AG08396 (cell line): ENCODE measurements at regions not wholly inside any gene's neighbourhood (a gene's known extent, or its start where the extent isn't known, plus 50 kb on each side); places are given as distances from the start of the nearest gene placed in this dataset.
"Not testable (repeated sequence)": the region's sequence is repeated elsewhere in the genome, so short reads cannot be mapped to it uniquely, and the experiment has no call there.

ENCODE experiments used
- DNase-seq: peaks from one replicate; pipeline ENCODE4 v3.0.0; 2012; ENCODE audit warnings: low spot score, mixed read lengths

GRCh38 chr5:126234563-126235195 is 188.5 kb upstream of the GRAMD2B start:
- peak; percentile 32 for DNase-seq

GRCh38 chr5:126235628-126236027 is 187.6 kb upstream of the GRAMD2B start:
- no peak for DNase-seq

DNA sequence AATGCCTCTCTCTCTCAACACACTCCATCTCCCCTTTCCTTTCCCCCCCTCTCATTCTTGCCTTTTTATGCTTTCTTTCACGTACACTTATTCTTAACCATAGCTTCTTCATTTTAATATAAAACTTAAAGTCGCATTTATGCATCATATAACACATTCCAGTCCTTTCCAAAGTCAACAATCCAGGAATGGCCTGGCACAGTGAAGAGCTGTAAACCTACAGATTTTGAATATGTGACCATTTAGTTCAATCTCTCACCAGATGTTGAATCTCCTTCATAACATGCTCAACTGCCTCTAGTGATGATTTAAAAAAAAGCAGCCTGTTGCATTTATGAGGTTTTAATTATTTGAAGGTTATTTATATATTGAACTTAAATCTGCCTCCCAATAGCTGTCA is 186.2 kb upstream of the GRAMD2B start:
- no peak for DNase-seq

- DNase-seq, result no peak
Observed at GRCh38 chr5:126248611-126249010, 174.6 kb upstream of the GRAMD2B start.

GRCh38 chr5:126251024-126251423 is 172.2 kb upstream of the GRAMD2B start:
- no peak for DNase-seq

DNA sequence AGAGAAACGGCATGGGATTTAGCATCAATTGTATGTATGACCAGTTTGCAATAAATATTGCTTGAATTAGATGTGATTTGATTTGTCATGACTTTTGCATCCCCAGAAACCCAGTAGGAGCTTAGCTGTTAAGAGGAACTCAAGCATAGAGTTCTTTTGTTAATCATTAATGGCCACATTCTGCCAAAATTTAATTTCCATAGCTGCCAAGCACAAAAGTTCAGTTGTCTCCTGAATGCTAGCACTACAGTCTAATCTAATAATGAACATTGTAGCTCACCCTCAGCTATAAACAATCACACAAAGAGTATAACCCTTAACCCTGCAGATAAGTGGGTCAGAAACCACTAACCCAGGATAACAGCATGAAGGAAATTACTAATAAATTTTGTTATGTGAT is 169.8 kb upstream of the GRAMD2B start:
- no peak for DNase-seq

GRCh38 chr5:126263591-126264184 is 159.5 kb upstream of the GRAMD2B start:
- no peak for DNase-seq

DNA sequence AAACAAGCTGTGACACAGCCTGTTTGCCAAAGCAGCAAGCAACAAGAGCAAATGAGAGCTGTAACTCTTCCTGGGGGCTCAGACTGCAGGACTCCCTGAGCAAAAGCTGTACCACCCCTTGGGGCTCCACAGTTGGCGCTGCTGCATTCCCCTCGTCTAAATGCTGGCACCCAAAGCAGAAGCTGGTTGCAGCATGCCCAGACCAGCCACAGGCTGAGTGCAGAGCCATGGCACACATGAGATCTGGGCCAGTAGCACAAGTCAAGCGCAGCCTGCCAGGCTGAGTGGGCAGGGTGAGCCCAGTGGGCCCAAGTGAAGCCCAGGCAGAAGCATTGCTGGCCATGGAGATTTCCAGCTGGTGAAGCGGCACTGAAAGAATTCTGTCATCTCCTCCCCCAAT is 157.3 kb upstream of the GRAMD2B start:
- no peak for DNase-seq

GRCh38 chr5:126267438-126267837 is 155.8 kb upstream of the GRAMD2B start:
- no peak for DNase-seq

DNA sequence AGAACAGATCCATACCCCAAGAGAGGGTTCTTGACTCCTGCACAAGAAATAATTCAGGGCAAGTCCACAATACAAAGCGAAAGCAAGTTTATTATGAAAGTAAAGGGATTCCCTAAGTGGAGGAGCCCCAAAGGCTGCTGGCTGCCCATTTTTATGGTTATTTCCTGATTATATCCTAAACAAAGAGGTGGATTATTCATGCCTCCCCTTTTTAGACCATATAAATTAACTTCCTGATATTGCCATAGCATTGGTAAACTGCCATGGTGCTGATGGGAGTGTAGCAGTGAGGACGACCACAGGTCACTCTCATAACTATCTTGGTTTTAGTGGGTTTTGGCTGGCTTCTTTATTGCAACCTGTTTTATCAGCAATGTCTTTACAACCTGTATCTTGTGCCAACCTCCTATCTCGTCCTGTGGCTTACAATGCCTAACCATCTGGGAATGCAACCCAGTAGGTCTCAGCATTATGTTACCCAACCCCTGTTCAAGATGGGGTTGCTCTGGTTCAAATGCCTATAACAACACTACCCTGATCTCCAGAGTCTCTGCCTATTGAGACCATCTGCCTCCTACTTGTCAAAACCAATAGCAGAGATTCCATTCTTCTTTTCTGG is 154.4 kb upstream of the GRAMD2B start:
- no peak for DNase-seq

GRCh38 chr5:126269511-126269910 is 153.7 kb upstream of the GRAMD2B start:
- DNase-seq, result no peak

- DNase-seq, result no peak
Observed at GRCh38 chr5:126271141-126271540, 152.1 kb upstream of the GRAMD2B start.

DNA sequence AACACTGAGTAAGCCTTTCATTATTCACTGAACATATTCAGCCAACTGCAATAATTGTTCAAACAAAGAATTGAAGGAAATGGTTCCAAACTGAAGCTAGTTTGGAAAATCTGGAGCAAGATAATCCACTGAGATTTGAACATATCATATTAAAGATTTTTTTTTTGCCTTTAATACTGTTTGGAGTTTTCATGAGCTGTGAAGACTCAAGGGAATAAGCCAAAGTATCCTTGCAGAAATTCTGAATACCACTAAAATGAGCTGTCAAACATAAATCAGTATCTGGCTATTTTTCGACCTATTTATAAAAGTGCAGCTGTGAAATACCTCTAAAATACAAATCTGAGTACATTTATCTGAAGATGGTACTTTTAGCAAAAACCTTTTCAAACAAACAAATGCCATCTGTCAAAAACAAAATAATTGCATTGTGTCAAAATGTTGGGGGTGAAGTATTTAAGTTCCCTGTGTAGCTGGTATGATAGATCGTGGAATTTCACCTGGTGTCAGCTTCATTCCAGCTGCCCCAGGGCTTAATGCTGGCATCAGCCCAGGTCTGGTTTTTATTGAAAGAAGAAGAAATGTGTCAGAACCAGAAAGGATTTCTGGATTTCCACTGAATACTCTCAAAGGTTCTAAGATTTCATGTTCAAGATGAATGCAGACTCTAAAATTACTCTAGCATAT is 149.0 kb upstream of the GRAMD2B start:
- no peak for DNase-seq

- DNase-seq, result no peak
Observed at GRCh38 chr5:126274763-126275125, 148.5 kb upstream of the GRAMD2B start.

GRCh38 chr5:126277762-126278161 is 145.4 kb upstream of the GRAMD2B start:
- DNase-seq, result no peak

GRCh38 chr5:126280343-126280742 is 142.9 kb upstream of the GRAMD2B start:
- no peak for DNase-seq

DNA sequence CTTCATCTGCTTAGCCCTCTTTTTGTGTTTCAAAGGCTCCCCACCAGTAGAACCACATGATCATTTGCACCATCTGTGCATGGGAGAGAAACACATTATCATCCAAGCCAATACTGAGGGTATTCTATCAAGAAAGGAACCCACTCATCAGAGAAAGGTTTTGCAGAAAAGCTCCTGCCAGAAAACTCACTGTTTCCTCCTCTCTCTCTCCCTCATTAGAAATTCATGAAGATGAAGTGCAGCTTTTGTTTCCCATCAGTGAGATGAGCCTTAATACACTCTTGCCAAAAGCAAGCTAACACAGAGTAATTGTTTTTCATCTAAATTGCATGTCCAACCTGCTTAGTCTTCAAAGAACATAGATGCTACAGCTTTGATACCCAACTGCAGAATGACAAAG is 142.4 kb upstream of the GRAMD2B start:
- DNase-seq, result no peak

GRCh38 chr5:126284977-126285696 is 138.1 kb upstream of the GRAMD2B start:
- DNase-seq, result no peak

DNA sequence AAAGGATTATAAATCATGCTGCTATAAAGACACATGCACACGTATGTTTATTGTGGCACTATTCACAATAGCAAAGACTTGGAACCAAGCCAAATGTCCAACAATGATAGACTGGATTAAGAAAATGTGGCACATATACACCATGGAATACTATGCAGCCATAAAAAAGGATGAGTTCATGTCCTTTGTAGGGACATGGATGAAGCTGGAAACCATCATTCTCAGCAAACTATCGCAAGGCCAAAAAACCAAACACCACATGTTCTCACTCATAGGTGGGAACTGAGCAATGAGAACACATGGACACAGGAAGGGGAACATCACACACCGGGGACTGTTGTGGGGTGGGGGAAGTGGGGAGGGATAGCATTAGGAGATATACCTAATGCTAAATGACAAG is 127.1 kb upstream of the GRAMD2B start:
- DNase-seq, result not testable (repeated sequence)

- no peak for DNase-seq
Observed at GRCh38 chr5:126300293-126300692, 122.9 kb upstream of the GRAMD2B start.

- no peak for DNase-seq
Observed at GRCh38 chr5:126301056-126301455, 122.2 kb upstream of the GRAMD2B start.

DNA sequence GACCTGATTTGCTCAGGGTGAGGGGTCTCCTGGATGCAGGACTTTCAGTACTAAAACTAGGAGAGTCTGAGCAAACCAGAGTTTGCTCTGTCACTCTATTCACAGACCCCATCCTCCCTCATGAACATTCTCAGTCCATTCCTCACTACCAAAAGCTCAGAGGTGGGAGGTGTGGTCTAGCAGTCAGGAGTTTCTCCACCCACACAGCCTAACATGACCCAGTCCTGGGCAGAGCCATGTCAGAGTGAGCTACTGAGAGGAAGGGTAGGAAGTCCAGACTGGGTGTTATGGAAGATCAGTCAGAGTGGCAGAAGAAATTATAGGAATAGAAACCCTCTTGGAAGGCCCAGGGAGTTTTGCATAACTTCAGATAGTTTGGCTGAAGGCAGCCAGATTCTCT is 113.3 kb upstream of the GRAMD2B start:
- no peak for DNase-seq

DNA sequence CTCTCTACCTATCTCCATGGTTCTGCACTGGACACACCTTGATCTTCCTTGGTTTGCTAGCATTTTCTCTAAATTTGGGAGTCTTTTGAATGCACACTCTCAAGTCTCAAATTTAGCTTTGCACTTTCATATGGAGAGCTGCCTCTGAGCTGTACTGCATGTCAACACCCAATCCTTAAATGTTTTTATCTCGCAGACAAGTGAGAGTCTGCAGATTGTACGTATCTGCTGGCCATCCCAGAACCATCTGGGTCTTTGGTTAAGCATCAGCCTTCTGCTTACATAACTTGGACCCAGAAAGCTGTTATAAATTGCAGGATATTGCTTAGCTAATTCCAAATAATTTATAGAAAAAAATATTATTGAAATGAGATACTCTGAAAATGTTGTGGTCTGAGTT is 111.4 kb upstream of the GRAMD2B start:
- DNase-seq, result no peak
